Ascending aorta (tissue), 2 donors: ENCODE measurements at regions not wholly inside any gene's neighbourhood (a gene's known extent, or its start where the extent isn't known, plus 50 kb on each side); places are given as distances from the start of the nearest gene placed in this dataset.

ENCODE experiments used
- DNase-seq, 2 donors: peaks; one replicate each; pipeline ENCODE4 v3.0.0-alpha.2; 2019; ENCODE audit warnings: low spot score in 2 of 2
- H3K27ac ChIP-seq, 2 donors: fragments of 200-600 bp; sonication (generic); one replicate each; pipeline ENCODE4 v1.5.1; 2016 to 2017; ENCODE audit warnings: mild to moderate bottlenecking in 1 of 2
- H3K27me3 ChIP-seq: fragments of 200-600 bp; sonication (generic); one replicate; pipeline ENCODE4 v1.5.1; 2017
- H3K36me3 ChIP-seq, 2 donors: fragments of 200-600 bp; sonication (generic); one replicate each; pipeline ENCODE4 v1.5.1; 2016
- H3K4me1 ChIP-seq, 2 donors: fragments of 200-600 bp; sonication (generic); one replicate each; pipeline ENCODE4 v1.5.1; 2016 to 2017; ENCODE audit warnings: mild to moderate bottlenecking in 1 of 2
- H3K4me3 ChIP-seq, 2 donors: fragments of 200-600 bp; sonication (generic); one replicate each; pipeline ENCODE4 v1.5.1; 2016 to 2017; ENCODE audit warnings: mild to moderate bottlenecking in 1 of 2
- H3K9me3 ChIP-seq, 2 donors: fragments of 200-600 bp; sonication (generic); one replicate each; pipeline ENCODE4 v1.5.1; 2016
- intact Hi-C: fragments of 100-400 bp; cut with DNase I; formaldehyde crosslinking; loops from one replicate; pipeline ENCODE4 v1.15.1; 2023
- TF ChIP-seq, protein P1 (sequence below), 3 experiments: fragments of 200-600 bp in 2 of 3; fragments of 450-650 bp in 1 of 3; sonication (generic) in 2 of 3; IDR thresholded peaks; one replicate each; pipeline ENCODE4 v1.5.1; 2016 to 2019; ENCODE audit warnings: antibody characterized with exemption in 3 of 3, mild to moderate bottlenecking in 1 of 3, moderate library complexity in 1 of 3

DNA sequence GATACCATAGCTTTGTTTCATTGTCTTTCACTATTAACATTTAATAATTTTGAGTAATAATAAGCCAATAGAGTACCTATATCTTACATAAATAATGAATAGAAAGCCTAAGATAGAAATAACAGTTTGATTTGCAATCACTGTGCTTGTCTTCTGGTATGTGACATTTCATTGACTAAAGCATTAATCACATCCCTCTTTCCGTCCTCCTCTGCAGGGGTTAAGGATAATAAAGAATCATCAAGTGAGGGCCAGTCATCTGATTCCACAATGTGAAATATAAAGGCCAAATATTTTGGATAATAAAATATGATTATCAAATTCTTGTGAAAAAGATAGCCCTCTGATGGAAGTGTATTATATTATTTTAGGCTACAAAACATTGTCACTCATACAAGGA lies 2073.4 kb downstream of the ARAP2 start:
- Histone ChIP-seq H3K27me3 (no peaks in the 10 kb centered on the region), H3K9me3 (no peaks in the 10 kb centered on the region), H3K27ac (no peak overlapping the region), H3K36me3 (no peaks in the 10 kb centered on the region), H3K4me1 (no peaks in the 10 kb centered on the region), H3K4me3 (no peak overlapping the region)
- TF ChIP-seq, protein P1, sequence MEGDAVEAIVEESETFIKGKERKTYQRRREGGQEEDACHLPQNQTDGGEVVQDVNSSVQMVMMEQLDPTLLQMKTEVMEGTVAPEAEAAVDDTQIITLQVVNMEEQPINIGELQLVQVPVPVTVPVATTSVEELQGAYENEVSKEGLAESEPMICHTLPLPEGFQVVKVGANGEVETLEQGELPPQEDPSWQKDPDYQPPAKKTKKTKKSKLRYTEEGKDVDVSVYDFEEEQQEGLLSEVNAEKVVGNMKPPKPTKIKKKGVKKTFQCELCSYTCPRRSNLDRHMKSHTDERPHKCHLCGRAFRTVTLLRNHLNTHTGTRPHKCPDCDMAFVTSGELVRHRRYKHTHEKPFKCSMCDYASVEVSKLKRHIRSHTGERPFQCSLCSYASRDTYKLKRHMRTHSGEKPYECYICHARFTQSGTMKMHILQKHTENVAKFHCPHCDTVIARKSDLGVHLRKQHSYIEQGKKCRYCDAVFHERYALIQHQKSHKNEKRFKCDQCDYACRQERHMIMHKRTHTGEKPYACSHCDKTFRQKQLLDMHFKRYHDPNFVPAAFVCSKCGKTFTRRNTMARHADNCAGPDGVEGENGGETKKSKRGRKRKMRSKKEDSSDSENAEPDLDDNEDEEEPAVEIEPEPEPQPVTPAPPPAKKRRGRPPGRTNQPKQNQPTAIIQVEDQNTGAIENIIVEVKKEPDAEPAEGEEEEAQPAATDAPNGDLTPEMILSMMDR (IDR thresholded peaks at IDR 0.05), result no peak
- DNase-seq, result no peak
- intact Hi-C loops, result no loop called here

DNA sequence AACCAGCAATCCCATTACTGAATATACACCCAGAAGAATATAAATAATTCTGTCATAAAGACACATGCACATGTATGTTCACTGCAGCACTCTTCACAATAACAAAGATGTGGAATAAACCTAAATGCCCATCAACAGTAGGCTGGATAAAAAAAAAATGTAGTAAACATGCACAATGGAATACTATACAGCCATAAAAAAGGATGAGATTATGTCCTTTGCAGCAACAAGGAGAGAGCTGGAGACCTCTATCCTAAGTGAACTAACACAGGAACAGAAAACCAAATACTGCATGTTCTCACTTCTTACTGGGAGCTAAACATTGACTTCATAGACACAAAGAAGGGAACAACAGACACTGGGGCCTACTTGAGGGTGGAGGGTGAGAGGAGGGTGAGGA lies 2067.7 kb downstream of the ARAP2 start:
- no peak for DNase-seq
- Histone ChIP-seq H3K9me3 (no peaks in the 10 kb centered on the region), H3K36me3 (no peaks in the 10 kb centered on the region), H3K27ac (no peak overlapping the region), H3K4me3 (no peak overlapping the region), H3K4me1 (no peaks in the 10 kb centered on the region), H3K27me3 (no peaks in the 10 kb centered on the region)
- TF ChIP-seq, protein P1 (IDR thresholded peaks at IDR 0.05), result no peak
- intact Hi-C loops, result no loop called here

DNA sequence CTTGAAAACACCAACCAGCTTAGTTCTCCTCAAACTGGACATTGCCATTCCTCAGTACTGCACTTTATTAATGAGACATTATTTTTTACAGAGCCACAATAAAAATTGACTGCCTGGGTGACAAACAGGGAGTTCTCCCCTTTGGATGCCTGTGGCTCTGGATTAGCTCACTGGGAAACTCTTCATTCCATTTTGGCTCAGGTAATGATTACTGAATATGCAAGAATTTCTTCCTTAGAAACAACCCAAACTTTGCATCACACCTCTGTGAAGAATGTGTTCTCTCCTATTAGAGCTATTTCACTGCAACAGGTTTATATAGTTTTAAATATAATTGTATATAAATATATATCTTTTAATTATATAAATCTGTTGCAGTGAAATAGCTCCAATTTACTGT lies 2065.8 kb downstream of the ARAP2 start:
- no peaks in the 10 kb centered on the region for H3K27me3 ChIP-seq
- no peak overlapping the region for H3K27ac ChIP-seq
- TF ChIP-seq, protein P1 (IDR thresholded peaks at IDR 0.05), result no peak
- H3K4me1 ChIP-seq, result no peaks in the 10 kb centered on the region
- DNase-seq, result no peak
- intact Hi-C loops, result no loop called here
- no peaks in the 10 kb centered on the region for H3K36me3 ChIP-seq
- H3K9me3 ChIP-seq, result no peaks in the 10 kb centered on the region
- H3K4me3 ChIP-seq, result no peak overlapping the region

DNA sequence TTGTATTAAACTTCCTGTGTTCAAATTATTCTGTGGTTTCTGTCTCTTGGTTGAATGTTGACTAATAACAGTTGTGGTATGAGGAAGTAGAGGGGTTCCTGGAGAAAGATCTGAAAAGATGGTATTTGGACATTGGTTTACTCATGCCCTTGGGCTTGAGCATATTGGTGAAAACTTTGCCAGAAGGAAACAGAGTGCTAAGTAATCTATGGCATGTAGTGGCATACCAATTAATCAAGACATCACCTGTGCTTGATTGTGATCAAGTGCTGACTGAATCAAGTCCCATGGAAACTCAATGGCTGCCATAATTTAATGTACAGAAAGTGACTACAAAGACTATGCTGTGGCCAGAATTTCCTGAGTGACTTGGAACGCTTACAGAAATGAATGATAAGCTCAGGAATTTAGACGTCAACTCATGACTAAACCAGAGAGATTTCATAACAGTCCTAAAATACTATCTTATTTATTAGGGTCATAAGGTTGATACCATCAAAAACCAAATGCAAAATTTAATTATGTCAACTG lies 2062.9 kb downstream of the ARAP2 start:
- Histone ChIP-seq H3K36me3 (no peaks in the 10 kb centered on the region), H3K27me3 (no peaks in the 10 kb centered on the region), H3K9me3 (no peaks in the 10 kb centered on the region), H3K4me3 (no peak overlapping the region), H3K27ac (no peak overlapping the region), H3K4me1 (no peaks in the 10 kb centered on the region)
- intact Hi-C loops, result no loop called here
- TF ChIP-seq, protein P1 (IDR thresholded peaks at IDR 0.05), result no peak
- no peak for DNase-seq

DNA sequence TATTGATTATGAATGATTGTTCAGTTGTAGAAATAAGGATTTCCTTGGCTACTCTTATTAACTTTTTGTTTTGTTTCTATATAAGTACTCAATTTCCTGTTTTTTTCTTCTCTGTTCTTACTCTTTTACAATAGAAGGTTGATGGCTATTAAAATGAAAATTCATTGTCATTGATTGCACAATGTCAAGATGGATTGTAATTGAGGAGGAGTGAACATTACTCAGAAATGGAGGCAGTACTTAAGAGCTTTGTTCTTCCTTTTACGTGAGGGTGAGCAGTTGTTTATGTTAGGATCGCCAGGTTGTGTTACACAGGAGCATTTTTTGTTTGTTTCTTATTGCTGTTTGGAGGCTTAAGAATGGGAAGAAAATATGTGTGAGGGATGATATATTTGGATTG lies 2062.4 kb downstream of the ARAP2 start:
- no peak overlapping the region for H3K4me3 ChIP-seq
- H3K27me3 ChIP-seq, result no peaks in the 10 kb centered on the region
- H3K27ac ChIP-seq, result no peak overlapping the region
- no peaks in the 10 kb centered on the region for H3K36me3 ChIP-seq
- intact Hi-C loops, result no loop called here
- no peaks in the 10 kb centered on the region for H3K4me1 ChIP-seq
- no peaks in the 10 kb centered on the region for H3K9me3 ChIP-seq
- TF ChIP-seq, protein P1 (IDR thresholded peaks at IDR 0.05), result no peak
- DNase-seq, result no peak

DNA sequence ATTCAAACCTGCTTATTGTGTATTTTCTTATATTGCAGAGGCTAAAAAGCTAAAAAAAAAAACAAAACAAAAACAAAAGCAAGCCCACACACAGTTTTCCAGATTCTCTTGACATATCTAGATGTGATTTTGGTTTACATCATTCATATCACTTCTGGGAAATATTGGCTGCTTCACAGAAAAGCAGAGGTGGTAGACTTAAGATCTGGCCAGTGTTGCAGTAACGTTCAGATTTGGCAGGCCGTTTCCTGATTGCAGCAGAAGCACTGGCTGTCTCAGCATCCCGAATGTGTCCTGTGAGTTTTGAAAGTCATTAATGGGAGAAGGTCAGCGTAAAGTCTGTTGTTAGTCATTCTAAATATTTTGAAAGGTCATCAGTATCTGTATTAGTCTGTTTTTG lies 2062.0 kb downstream of the ARAP2 start:
- Histone ChIP-seq H3K4me1 (no peaks in the 10 kb centered on the region), H3K27ac (no peak overlapping the region), H3K27me3 (no peaks in the 10 kb centered on the region), H3K36me3 (no peaks in the 10 kb centered on the region), H3K9me3 (no peaks in the 10 kb centered on the region), H3K4me3 (no peak overlapping the region)
- no peak for DNase-seq
- TF ChIP-seq, protein P1 (IDR thresholded peaks at IDR 0.05), result no peak
- intact Hi-C loops, result no loop called here
